Gastroesophageal sphincter (tissue), 4 donors: ENCODE measurements at regions not wholly inside any gene's neighbourhood (a gene's known extent, or its start where the extent isn't known, plus 50 kb on each side); places are given as distances from the start of the nearest gene placed in this dataset.

Source experiments
- ATAC-seq: fragments of 150-250 bp; one replicate; pipeline ENCODE4 v1.9.1; 2016; ENCODE audit warnings: mild to moderate bottlenecking, moderate library complexity
- H3K27ac ChIP-seq, 4 donors: fragments of 200-600 bp; sonication (generic) in 3 of 4; 1 replicate in 3 of 4; 2 replicates in 1 of 4; pipeline ENCODE4 v1.5.1; 2016 to 2019
- H3K27me3 ChIP-seq: fragments of 200-600 bp; sonication (generic); one replicate; pipeline ENCODE4 v1.5.1; 2019
- H3K36me3 ChIP-seq, 2 donors: fragments of 200-600 bp; sonication (generic); one replicate each; pipeline ENCODE4 v1.5.1; 2019; ENCODE audit warnings: control low read depth in 1 of 2
- H3K4me1 ChIP-seq, 3 donors: fragments of 200-600 bp; sonication (generic); 1 replicate in 2 of 3; 2 replicates in 1 of 3; pipeline ENCODE4 v1.5.1; 2016 to 2019; ENCODE audit warnings: control low read depth in 2 of 3
- H3K4me3 ChIP-seq, 2 donors: fragments of 200-600 bp; sonication (generic); one replicate each; pipeline ENCODE4 v1.5.1; 2019; ENCODE audit warnings: mild to moderate bottlenecking in 1 of 2, moderate library complexity in 1 of 2
- H3K9me3 ChIP-seq, 3 donors: fragments of 200-600 bp; sonication (generic); one replicate each; pipeline ENCODE4 v1.5.1; 2017 to 2019; ENCODE audit warnings: control low read depth in 2 of 3
- CTCF ChIP-seq, 4 experiments: fragments of 200-600 bp in 2 of 4; fragments of 450-650 bp in 2 of 4; sonication (generic) in 1 of 4; IDR thresholded peaks; one replicate each; pipeline ENCODE4 v1.5.1; 2017 to 2019; ENCODE audit warnings: antibody characterized with exemption in 4 of 4, mild to moderate bottlenecking in 2 of 4, moderate library complexity in 2 of 4
- EP300 ChIP-seq: sonication (generic); formaldehyde crosslinking; IDR thresholded peaks from one replicate; pipeline ENCODE4 v1.6.1; 2017; ENCODE audit warnings: antibody characterized with exemption, mild to moderate bottlenecking
- POLR2A ChIP-seq, 2 donors: fragments of 450-650 bp; IDR thresholded peaks; one replicate each; pipeline ENCODE4 v1.6.1; 2017; ENCODE audit warnings: antibody characterized with exemption in 2 of 2, mild to moderate bottlenecking in 2 of 2, moderate library complexity in 1 of 2
- POLR2AphosphoS5 ChIP-seq: sonication (generic); formaldehyde crosslinking; IDR thresholded peaks from one replicate; pipeline ENCODE4 v1.6.1; 2017; ENCODE audit warnings: antibody characterized with exemption
- WGBS, 2 donors: methylation state at CpG; one replicate each; pipeline ENCODE4 v1.1.5; 2018; ENCODE audit warnings: low coverage in 1 of 2; 5-methylcytosine and 5-hydroxymethylcytosine counted together

- TF ChIP-seq CTCF (IDR thresholded peaks at IDR 0.05) = no peak
- no peaks in the 10 kb centered on the region for H3K9me3 ChIP-seq
- peak overlapping the region in 1 of 2 donors; percentile 60 for H3K4me3 ChIP-seq
- H3K36me3 ChIP-seq = no peaks in the 10 kb centered on the region
- peaks cover 0 to 28% (median 11%) of the 10 kb centered on the region in 3 donors for H3K4me1 ChIP-seq
- no peak for ATAC-seq
- 10 to 33% methylated on average over 3 to 9 of the region's 76 CpGs for WGBS, 2 donors
- no peak overlapping the region for H3K27ac ChIP-seq
- peaks cover 92% of the 10 kb centered on the region for H3K27me3 ChIP-seq
Measured at GRCh38 chr21:31557421-31558188, 101.9 kb upstream of the SOD1 start.

GRCh38 chr21:31556662-31557061 lies 102.8 kb upstream of the SOD1 start:
- no peaks in the 10 kb centered on the region for H3K9me3 ChIP-seq
- WGBS, 2 donors = 67 to 88% methylated on average over 3 of the region's 3 CpGs
- H3K4me1 ChIP-seq = peaks cover 0 to 28% (median 11%) of the 10 kb centered on the region in 3 donors
- no peak for ATAC-seq
- H3K4me3 ChIP-seq = no peak overlapping the region
- H3K27ac ChIP-seq = no peak overlapping the region
- no peaks in the 10 kb centered on the region for H3K36me3 ChIP-seq
- no peak for TF ChIP-seq POLR2A (IDR thresholded peaks at IDR 0.05)
- TF ChIP-seq CTCF (IDR thresholded peaks at IDR 0.05) = no peak
- TF ChIP-seq POLR2AphosphoS5 = no peak
- H3K27me3 ChIP-seq = peaks cover 87% of the 10 kb centered on the region

GRCh38 chr21:31555741-31556191 lies 103.7 kb upstream of the SOD1 start:
- Histone ChIP-seq H3K36me3 (no peaks in the 10 kb centered on the region), H3K4me1 (peaks cover 0 to 28% (median 11%) of the 10 kb centered on the region in 3 donors), H3K4me3 (no peak overlapping the region), H3K27ac (no peak overlapping the region), H3K27me3 (peaks cover 86% of the 10 kb centered on the region), H3K9me3 (no peaks in the 10 kb centered on the region)
- 80 to 100% methylated on average over 2 to 9 of the region's 9 CpGs for WGBS, 2 donors
- no peak for ATAC-seq
- TF ChIP-seq CTCF (IDR thresholded peaks at IDR 0.05) = no peak
- no peak for TF ChIP-seq POLR2AphosphoS5
- TF ChIP-seq POLR2A (IDR thresholded peaks at IDR 0.05) = no peak
- TF ChIP-seq EP300 = no peak

- WGBS, 2 donors = 54 to 72% methylated on average over 3 to 4 of the region's 7 CpGs
- H3K27ac ChIP-seq = no peak overlapping the region
Measured at GRCh38 chr21:31554511-31555022, 104.9 kb upstream of the SOD1 start.

More at GRCh38 chr21:31554511-31555022, 104.9 kb upstream of the SOD1 start:
- Histone ChIP-seq H3K36me3 (no peaks in the 10 kb centered on the region), H3K27me3 (peaks cover 83% of the 10 kb centered on the region), H3K9me3 (no peaks in the 10 kb centered on the region), H3K4me1 (peaks cover 0 to 22% (median 11%) of the 10 kb centered on the region in 3 donors), H3K4me3 (no peak overlapping the region)
- no peak for TF ChIP-seq POLR2AphosphoS5
- TF ChIP-seq CTCF (IDR thresholded peaks at IDR 0.05) = no peak
- TF ChIP-seq POLR2A (IDR thresholded peaks at IDR 0.05) = no peak
- no peak for TF ChIP-seq EP300
- no peak for ATAC-seq
